ENCODE measurements at regions not wholly inside any gene's neighbourhood (a gene's known extent, or its start where the extent isn't known, plus 50 kb on each side); places are given as distances from the start of the nearest gene placed in this dataset.

- TF ChIP-seq, protein P1, sequence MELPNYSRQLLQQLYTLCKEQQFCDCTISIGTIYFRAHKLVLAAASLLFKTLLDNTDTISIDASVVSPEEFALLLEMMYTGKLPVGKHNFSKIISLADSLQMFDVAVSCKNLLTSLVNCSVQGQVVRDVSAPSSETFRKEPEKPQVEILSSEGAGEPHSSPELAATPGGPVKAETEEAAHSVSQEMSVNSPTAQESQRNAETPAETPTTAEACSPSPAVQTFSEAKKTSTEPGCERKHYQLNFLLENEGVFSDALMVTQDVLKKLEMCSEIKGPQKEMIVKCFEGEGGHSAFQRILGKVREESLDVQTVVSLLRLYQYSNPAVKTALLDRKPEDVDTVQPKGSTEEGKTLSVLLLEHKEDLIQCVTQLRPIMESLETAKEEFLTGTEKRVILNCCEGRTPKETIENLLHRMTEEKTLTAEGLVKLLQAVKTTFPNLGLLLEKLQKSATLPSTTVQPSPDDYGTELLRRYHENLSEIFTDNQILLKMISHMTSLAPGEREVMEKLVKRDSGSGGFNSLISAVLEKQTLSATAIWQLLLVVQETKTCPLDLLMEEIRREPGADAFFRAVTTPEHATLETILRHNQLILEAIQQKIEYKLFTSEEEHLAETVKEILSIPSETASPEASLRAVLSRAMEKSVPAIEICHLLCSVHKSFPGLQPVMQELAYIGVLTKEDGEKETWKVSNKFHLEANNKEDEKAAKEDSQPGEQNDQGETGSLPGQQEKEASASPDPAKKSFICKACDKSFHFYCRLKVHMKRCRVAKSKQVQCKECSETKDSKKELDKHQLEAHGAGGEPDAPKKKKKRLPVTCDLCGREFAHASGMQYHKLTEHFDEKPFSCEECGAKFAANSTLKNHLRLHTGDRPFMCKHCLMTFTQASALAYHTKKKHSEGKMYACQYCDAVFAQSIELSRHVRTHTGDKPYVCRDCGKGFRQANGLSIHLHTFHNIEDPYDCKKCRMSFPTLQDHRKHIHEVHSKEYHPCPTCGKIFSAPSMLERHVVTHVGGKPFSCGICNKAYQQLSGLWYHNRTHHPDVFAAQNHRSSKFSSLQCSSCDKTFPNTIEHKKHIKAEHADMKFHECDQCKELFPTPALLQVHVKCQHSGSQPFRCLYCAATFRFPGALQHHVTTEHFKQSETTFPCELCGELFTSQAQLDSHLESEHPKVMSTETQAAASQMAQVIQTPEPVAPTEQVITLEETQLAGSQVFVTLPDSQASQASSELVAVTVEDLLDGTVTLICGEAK (IDR thresholded peaks at IDR 0.05), result no peak
- TF ChIP-seq, protein P1 (CRISPR knock-in tag; IDR thresholded peaks at IDR 0.05), result no peak
- TF ChIP-seq, protein P2, sequence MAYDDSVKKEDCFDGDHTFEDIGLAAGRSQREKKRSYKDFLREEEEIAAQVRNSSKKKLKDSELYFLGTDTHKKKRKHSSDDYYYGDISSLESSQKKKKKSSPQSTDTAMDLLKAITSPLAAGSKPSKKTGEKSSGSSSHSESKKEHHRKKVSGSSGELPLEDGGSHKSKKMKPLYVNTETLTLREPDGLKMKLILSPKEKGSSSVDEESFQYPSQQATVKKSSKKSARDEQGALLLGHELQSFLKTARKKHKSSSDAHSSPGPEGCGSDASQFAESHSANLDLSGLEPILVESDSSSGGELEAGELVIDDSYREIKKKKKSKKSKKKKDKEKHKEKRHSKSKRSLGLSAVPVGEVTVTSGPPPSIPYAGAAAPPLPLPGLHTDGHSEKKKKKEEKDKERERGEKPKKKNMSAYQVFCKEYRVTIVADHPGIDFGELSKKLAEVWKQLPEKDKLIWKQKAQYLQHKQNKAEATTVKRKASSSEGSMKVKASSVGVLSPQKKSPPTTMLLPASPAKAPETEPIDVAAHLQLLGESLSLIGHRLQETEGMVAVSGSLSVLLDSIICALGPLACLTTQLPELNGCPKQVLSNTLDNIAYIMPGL (CRISPR knock-in tag; IDR thresholded peaks at IDR 0.05), result no peak
- TF ChIP-seq BRCA1 (IDR thresholded peaks at IDR 0.05) (no peak), BRCA1 (CRISPR knock-in tag; IDR thresholded peaks at IDR 0.05) (no peak), SAFB (IDR thresholded peaks at IDR 0.05; ENCODE audit: borderline replicate concordance, low read depth, low read length) (no peak), LEF1 (IDR thresholded peaks at IDR 0.05) (no peak), ARID3B (CRISPR knock-in tag; IDR thresholded peaks at IDR 0.05; ENCODE audit: borderline replicate concordance) (no peak)
These were observed 60.7 kb upstream of the STK38L start (continued) for GRCh38 chr12:27183342-27183741.
